SK-N-SH (cell line): ENCODE measurements at regions not wholly inside any gene's neighbourhood (a gene's known extent, or its start where the extent isn't known, plus 50 kb on each side); places are given as distances from the start of the nearest gene placed in this dataset.

ENCODE experiments used
- CTCF ChIA-PET: fragments of 300-600, 350-600 bp; formaldehyde crosslinking; extraction: SDS; loops from one replicate; lab custom pipeline; 2021; lab: Yijun Ruan, JAX
- POLR2A ChIA-PET: fragments of 350-600 bp; sonication (Branson Sonifier 250); formaldehyde crosslinking; extraction: SDS; loops from one replicate; lab custom pipeline; 2020; ENCODE audit warnings: antibody characterized with exemption, inconsistent platforms; lab: Yijun Ruan, JAX
- DNase-seq: peaks from one replicate; pipeline ENCODE4 v3.0.0; 2012
- H2AFZ ChIP-seq: fragments of 200-600 bp; sonication (generic); 2 replicates; pipeline ENCODE4 v1.8.1; 2016; ENCODE audit warnings: antibody characterized with exemption, mild to moderate bottlenecking, low read depth
- H3F3A ChIP-seq: fragments of 200-600 bp; sonication (generic); replicated peaks from 2 replicates; pipeline ENCODE3; 2016; ENCODE audit warnings: antibody characterized with exemption, mild to moderate bottlenecking; ENCODE audit not compliant: insufficient read depth
- H3K27ac ChIP-seq, 2 experiments: fragments of 200-500 bp in 1 of 2; fragments of 200-600 bp in 1 of 2; sonication (Bioruptor generic) in 1 of 2; sonication (generic), shearing (Covaris generic) in 1 of 2; 2 replicates each; pipeline versions ENCODE4 v1.5.1 to v1.6.1; 2014 to 2016; ENCODE audit warnings: low read depth in 2 of 2, inconsistent platforms in 1 of 2, low read length in 1 of 2, mild to moderate bottlenecking in 1 of 2, mixed read lengths in 1 of 2
- H3K27me3 ChIP-seq: fragments of 200-600 bp; sonication (generic), shearing (Covaris generic); 2 replicates; pipeline ENCODE4 v1.6.1; 2016; ENCODE audit warnings: mixed run types; ENCODE audit not compliant: insufficient read depth
- H3K36me3 ChIP-seq, 2 experiments: fragments of 200-500 bp in 1 of 2; fragments of 200-600 bp in 1 of 2; sonication (Bioruptor generic) in 1 of 2; sonication (generic) in 1 of 2; replicated peaks in 1 of 2; 2 replicates each; pipeline versions ENCODE3 to v1.5.1; 2014 to 2016; ENCODE audit warnings: low read length in 1 of 2, mild to moderate bottlenecking in 1 of 2; ENCODE audit not compliant: insufficient read depth in 2 of 2, control insufficient read depth in 1 of 2
- H3K4me1 ChIP-seq, 2 experiments: fragments of 200-500 bp in 1 of 2; fragments of 200-600 bp in 1 of 2; sonication (Bioruptor generic) in 1 of 2; sonication (generic), shearing (Covaris generic) in 1 of 2; 2 replicates each; pipeline versions ENCODE4 v1.5.1 to v1.6.1; 2014 to 2016; ENCODE audit warnings: low read depth in 1 of 2, low read length in 1 of 2, mixed run types in 1 of 2; ENCODE audit not compliant: insufficient read depth in 2 of 2, control insufficient read depth in 1 of 2
- H3K4me2 ChIP-seq: fragments of 200-600 bp; sonication (generic), shearing (Covaris generic); 2 replicates; pipeline ENCODE4 v1.6.1; 2017; ENCODE audit warnings: mixed run types
- H3K4me3 ChIP-seq, 2 experiments: fragments of 200-500 bp in 1 of 2; fragments of 200-600 bp in 1 of 2; sonication (Bioruptor generic) in 1 of 2; sonication (generic), shearing (Covaris generic) in 1 of 2; 2 replicates each; pipeline versions ENCODE4 v1.5.1 to v1.8.1; 2014 to 2016; ENCODE audit warnings: low read depth in 2 of 2, inconsistent platforms in 1 of 2, low read length in 1 of 2, mild to moderate bottlenecking in 1 of 2, mixed read lengths in 1 of 2, moderate library complexity in 1 of 2
- H3K79me2 ChIP-seq: fragments of 200-600 bp; sonication (generic); 2 replicates; pipeline ENCODE4 v1.8.1; 2017; ENCODE audit warnings: mild to moderate bottlenecking; ENCODE audit not compliant: insufficient read depth
- H3K9ac ChIP-seq: fragments of 200-600 bp; sonication (generic); 2 replicates; pipeline ENCODE4 v1.6.1; 2017; ENCODE audit warnings: mixed run types
- H3K9me2 ChIP-seq: fragments of 200-600 bp; sonication (generic); 2 replicates; pipeline ENCODE4 v1.6.1; 2017; ENCODE audit warnings: mixed run types
- H3K9me3 ChIP-seq: fragments of 200-600 bp; sonication (generic); 2 replicates; pipeline ENCODE4 v1.6.1; 2017; ENCODE audit warnings: mixed run types, mild to moderate bottlenecking, moderate library complexity
- H4K20me1 ChIP-seq: fragments of 200-600 bp; sonication (generic); 2 replicates; pipeline ENCODE4 v1.6.1; 2017; ENCODE audit warnings: mild to moderate bottlenecking, mixed run types; ENCODE audit not compliant: insufficient read depth
- CHD2 ChIP-seq: fragments of 150-350 bp; IDR thresholded peaks from 2 replicates; pipeline ENCODE4 v1.6.1; 2018; ENCODE audit warnings: low read length; ENCODE audit not compliant: partially characterized antibody
- CTCF ChIP-seq: fragments of 200-600 bp; sonication (generic); IDR thresholded peaks from 2 replicates; pipeline ENCODE4 v1.6.1; 2017; ENCODE audit warnings: antibody characterized with exemption, mild to moderate bottlenecking, moderate library complexity
- ELF1 ChIP-seq: IDR thresholded peaks from 2 replicates; pipeline ENCODE4 v1.4.0; 2012
- FOSL2 ChIP-seq: IDR thresholded peaks from 2 replicates; pipeline ENCODE4 v1.4.0; 2012; ENCODE audit warnings: low read depth, mild to moderate bottlenecking, moderate library complexity, borderline replicate concordance
- FOXJ3 ChIP-seq: sonication (generic); formaldehyde crosslinking; IDR thresholded peaks from 2 replicates; pipeline ENCODE4 v1.5.1; 2020; ENCODE audit warnings: mild to moderate bottlenecking, missing genetic modification reagents
- GABPA ChIP-seq: IDR thresholded peaks from 2 replicates; pipeline ENCODE4 v1.4.0; 2012; ENCODE audit warnings: low read depth, mild to moderate bottlenecking
- GATA2 ChIP-seq: sonication (generic); formaldehyde crosslinking; IDR thresholded peaks from 2 replicates; pipeline ENCODE4 v1.5.0; 2020; ENCODE audit warnings: mild to moderate bottlenecking, missing genetic modification reagents
- IRF3 ChIP-seq: fragments of 150-350 bp; IDR thresholded peaks from 2 replicates; pipeline ENCODE4 v1.6.1; 2016; ENCODE audit warnings: mild to moderate bottlenecking, low read depth, low read length
- JUND ChIP-seq: IDR thresholded peaks from 2 replicates; pipeline ENCODE4 v1.4.0; 2012
- MAX ChIP-seq: IDR thresholded peaks from 2 replicates; pipeline ENCODE4 v1.4.0; 2012; ENCODE audit warnings: low read depth
- MEF2A ChIP-seq: IDR thresholded peaks from 2 replicates; pipeline ENCODE4 v1.4.0; 2012; ENCODE audit warnings: low read depth, borderline replicate concordance
- MXI1 ChIP-seq: IDR thresholded peaks from 2 replicates; pipeline ENCODE4 v1.6.1; 2012; ENCODE audit warnings: mild to moderate bottlenecking, low read depth, low read length, improper control_type of control experiment
- NFIC ChIP-seq: IDR thresholded peaks from 2 replicates; pipeline ENCODE4 v1.4.0; 2012; ENCODE audit warnings: borderline replicate concordance
- NRF1 ChIP-seq: IDR thresholded peaks from 2 replicates; pipeline ENCODE4 v1.6.1; 2012; ENCODE audit warnings: low read depth, mild to moderate bottlenecking, low read length
- REST ChIP-seq: IDR thresholded peaks from 2 replicates; pipeline ENCODE4 v1.6.1; 2012; ENCODE audit warnings: mild to moderate bottlenecking, low read depth, low read length, moderate library complexity
- RXRA ChIP-seq: IDR thresholded peaks from 2 replicates; pipeline ENCODE4 v1.4.0; 2012; ENCODE audit warnings: low read depth, mild to moderate bottlenecking, borderline replicate concordance
- SIN3A ChIP-seq: IDR thresholded peaks from 2 replicates; pipeline ENCODE4 v1.6.1; 2012; ENCODE audit warnings: low read depth, mild to moderate bottlenecking, low read length, moderate library complexity, borderline replicate concordance
- TCF12 ChIP-seq: IDR thresholded peaks from 2 replicates; pipeline ENCODE4 v1.4.0; 2012
- WGBS: methylation state at CpG from one replicate; pipeline ENCODE4 v1.1.6; 2017; ENCODE audit warnings: low lambda C conversion rate; 5-methylcytosine and 5-hydroxymethylcytosine counted together

- H3K9me2 ChIP-seq, result no peaks in the 10 kb centered on the region
- TF ChIP-seq FOSL2 (no peak), MEF2A (no peak), CTCF (no peak), FOXJ3 (CRISPR knock-in tag) (no peak), GATA2 (CRISPR knock-in tag) (no peak), GABPA (no peak), NFIC (no peak), ELF1 (no peak), SIN3A (no peak), JUND (no peak), NRF1 (no peak), CHD2 (no peak), REST (no peak), RXRA (no peak), IRF3 (no peak), MXI1 (no peak), TCF12 (no peak), MAX (no peak)
- no peaks in the 10 kb centered on the region for H3K9me3 ChIP-seq
- DNase-seq, result no peak
- no peak overlapping the region for H3K4me3 ChIP-seq
- H3K27me3 ChIP-seq, result no peaks in the 10 kb centered on the region
- no peaks in the 10 kb centered on the region for H3K4me1 ChIP-seq
- no peaks in the 10 kb centered on the region for H3F3A ChIP-seq
- no peaks in the 10 kb centered on the region for H3K79me2 ChIP-seq
- POLR2A ChIA-PET, result no interaction called here
- H3K36me3 ChIP-seq, result no peaks in the 10 kb centered on the region
- no peak overlapping the region for H3K4me2 ChIP-seq
- no peak overlapping the region for H3K9ac ChIP-seq
- no peaks in the 10 kb centered on the region for H4K20me1 ChIP-seq
- H3K27ac ChIP-seq, result no peak overlapping the region
- no peak overlapping the region for H2AFZ ChIP-seq
- CTCF ChIA-PET, result interaction anchor here (0.5 to 1.2 kb wide), 3 partner anchors 34 to 220 kb away, joined by 3 to 4 read pairs (median 4); no protein-coding TSS in a partner anchor
- 12% methylated on average over 1 of the region's 1 CpG for WGBS
These were observed 251.9 kb downstream of the EPM2A start for GRCh38 chr6:145483191-145483996.
